ENCODE measurements at regions not wholly inside any gene's neighbourhood (a gene's known extent, or its start where the extent isn't known, plus 50 kb on each side); places are given as distances from the start of the nearest gene placed in this dataset.
"Not testable (repeated sequence)": the region's sequence is repeated elsewhere in the genome, so short reads cannot be mapped to it uniquely, and the experiment has no call there.

DNA sequence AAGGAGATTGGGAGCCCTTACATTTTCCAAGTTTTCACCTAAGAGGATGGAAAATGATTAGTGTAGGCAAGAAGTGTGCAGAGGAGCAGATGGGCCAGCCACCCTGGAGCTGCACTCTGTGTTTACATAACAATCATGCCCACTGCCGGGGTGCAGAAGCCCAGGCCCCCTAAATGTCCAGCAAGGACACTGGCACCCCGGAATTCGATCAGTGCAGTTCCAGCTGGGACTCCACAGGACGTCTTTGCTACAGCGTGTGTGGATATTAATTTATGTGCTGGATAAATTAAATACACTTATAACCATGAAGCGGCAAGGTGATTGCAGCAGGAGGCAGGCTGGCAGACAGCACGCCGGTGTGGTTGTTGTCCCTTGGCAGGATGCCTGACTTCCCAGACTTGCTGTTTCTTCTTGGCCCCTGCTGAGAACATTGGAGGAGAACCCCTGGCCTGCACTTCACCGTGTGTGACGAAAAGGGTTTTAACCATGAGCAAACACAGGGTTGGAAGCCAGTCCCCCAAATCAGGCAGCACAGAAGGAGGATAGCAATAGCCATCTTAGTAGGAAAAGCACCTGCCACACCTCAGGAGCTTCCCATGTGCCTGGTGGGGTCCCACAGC lies 73.7 kb downstream of the GADD45G start:
- DNase-seq (ENCODE audit: low read depth) = no peak
- TF ChIP-seq CTCF (IDR thresholded peaks at IDR 0.05; ENCODE audit: insufficient read depth, low read depth, low read length, missing control alignments) = no peak
- H3K4me3 ChIP-seq (ENCODE audit: low read depth, low read length) = no peak overlapping the region

DNA sequence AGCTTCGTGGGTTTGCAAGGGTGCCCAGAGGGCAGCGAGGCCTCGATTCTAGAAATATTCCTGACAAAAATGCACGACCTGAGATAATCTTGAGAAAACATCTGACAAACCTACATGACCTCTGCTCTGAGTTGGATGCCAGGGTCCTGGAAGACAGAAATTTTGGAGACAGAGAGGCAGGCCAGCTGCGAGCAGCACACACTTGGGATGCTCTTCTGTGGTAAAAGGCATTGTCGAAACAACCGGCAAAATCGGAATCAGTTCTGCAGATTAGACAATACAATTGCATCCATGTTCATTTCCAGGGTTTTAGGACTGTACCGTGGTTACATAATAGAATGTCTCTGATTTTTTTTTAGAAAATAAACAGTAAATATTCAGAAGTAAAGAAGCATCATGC lies 74.2 kb downstream of the GADD45G start:
- no peak overlapping the region for H3K4me3 ChIP-seq (ENCODE audit: low read depth, low read length)
- DNase-seq (ENCODE audit: low read depth) = no peak
- no peak for TF ChIP-seq CTCF (IDR thresholded peaks at IDR 0.05; ENCODE audit: insufficient read depth, low read depth, low read length, missing control alignments)

DNA sequence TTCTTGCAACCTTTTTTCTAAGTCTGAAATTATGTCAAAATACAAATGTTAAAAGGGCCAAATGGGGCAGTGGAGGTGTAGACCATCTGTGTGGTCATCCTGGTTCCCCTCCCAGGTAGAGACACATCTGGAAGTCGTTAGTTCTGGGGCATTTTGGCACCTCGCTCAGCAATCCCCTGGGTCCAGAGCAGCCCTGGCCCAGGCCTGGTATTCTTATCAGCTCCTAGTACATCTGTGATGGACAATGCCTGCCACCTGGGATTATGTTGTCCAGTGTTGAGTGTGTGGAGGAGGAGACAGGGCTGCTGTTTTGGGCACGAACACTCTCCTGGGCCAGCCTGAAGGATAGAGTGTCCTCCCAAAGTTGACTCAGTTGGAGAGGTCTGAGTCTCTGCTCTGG lies 74.8 kb downstream of the GADD45G start:
- no peak for DNase-seq (ENCODE audit: low read depth)
- TF ChIP-seq CTCF (IDR thresholded peaks at IDR 0.05; ENCODE audit: insufficient read depth, low read depth, low read length, missing control alignments) = no peak
- no peak overlapping the region for H3K4me3 ChIP-seq (ENCODE audit: low read depth, low read length)

GRCh38 chr9:89680547-89681467 lies 76.0 kb downstream of the GADD45G start:
- TF ChIP-seq CTCF (IDR thresholded peaks at IDR 0.05; ENCODE audit: insufficient read depth, low read depth, low read length, missing control alignments) = no peak
- H3K4me3 ChIP-seq (ENCODE audit: low read depth, low read length) = no peak overlapping the region
- DNase-seq (ENCODE audit: low read depth) = no peak

GRCh38 chr9:89681468-89681859 lies 76.7 kb downstream of the GADD45G start:
- not testable (repeated sequence) for DNase-seq (ENCODE audit: low read depth); H3K4me3 ChIP-seq (ENCODE audit: low read depth, low read length)

GRCh38 chr9:89683626-89684025 lies 78.8 kb downstream of the GADD45G start:
- no peak for DNase-seq (ENCODE audit: low read depth)
- H3K4me3 ChIP-seq (ENCODE audit: low read depth, low read length) = no peak overlapping the region
- no peak for TF ChIP-seq CTCF (IDR thresholded peaks at IDR 0.05; ENCODE audit: insufficient read depth, low read depth, low read length, missing control alignments)

- no peak overlapping the region for H3K4me3 ChIP-seq (ENCODE audit: low read depth, low read length)
- TF ChIP-seq CTCF (IDR thresholded peaks at IDR 0.05; ENCODE audit: insufficient read depth, low read depth, low read length, missing control alignments) = no peak
- no peak for DNase-seq (ENCODE audit: low read depth)
Observed at GRCh38 chr9:89684218-89684617, 79.4 kb downstream of the GADD45G start.

All from GM12865 (cell line).